ENCODE measurements at regions not wholly inside any gene's neighbourhood (a gene's known extent, or its start where the extent isn't known, plus 50 kb on each side); places are given as distances from the start of the nearest gene placed in this dataset.

GRCh38 chr2:789529-789928 lies 112.3 kb upstream of the TMEM18 start:
- DNase-seq (ENCODE audit: low read depth in 2 of 2) = no peak

GRCh38 chr2:788227-789032 lies 111.2 kb upstream of the TMEM18 start:
- no peak for DNase-seq (ENCODE audit: low read depth in 2 of 2)

GRCh38 chr2:784753-785152 lies 107.5 kb upstream of the TMEM18 start:
- DNase-seq (ENCODE audit: low read depth in 2 of 2) = no peak

GRCh38 chr2:780581-780980 lies 103.4 kb upstream of the TMEM18 start:
- DNase-seq (ENCODE audit: low read depth in 2 of 2) = no peak

- DNase-seq (ENCODE audit: low read depth in 2 of 2) = no peak
These were observed 102.8 kb upstream of the TMEM18 start for GRCh38 chr2:780002-780401.

GRCh38 chr2:778731-779350 lies 101.6 kb upstream of the TMEM18 start:
- no peak for DNase-seq (ENCODE audit: low read depth in 2 of 2)

- DNase-seq (ENCODE audit: low read depth in 2 of 2) = no peak
These were observed 100.3 kb upstream of the TMEM18 start for GRCh38 chr2:777546-777945.

- DNase-seq (ENCODE audit: low read depth in 2 of 2) = no peak
These were observed 99.8 kb upstream of the TMEM18 start for GRCh38 chr2:777051-777450.

- DNase-seq (ENCODE audit: low read depth in 2 of 2) = no peak
These were observed 99.3 kb upstream of the TMEM18 start for GRCh38 chr2:776487-776886.

- DNase-seq (ENCODE audit: low read depth in 2 of 2) = no peak
These were observed 98.8 kb upstream of the TMEM18 start for GRCh38 chr2:776038-776437.

- DNase-seq (ENCODE audit: low read depth in 2 of 2) = no peak
These were observed 97.2 kb upstream of the TMEM18 start for GRCh38 chr2:774436-774835.

GRCh38 chr2:773256-774160 lies 96.3 kb upstream of the TMEM18 start:
- DNase-seq (ENCODE audit: low read depth in 2 of 2) = no peak

GRCh38 chr2:771538-771937 lies 94.3 kb upstream of the TMEM18 start:
- DNase-seq (ENCODE audit: low read depth in 2 of 2) = no peak

- no peak for DNase-seq (ENCODE audit: low read depth in 2 of 2)
These were observed 93.6 kb upstream of the TMEM18 start for GRCh38 chr2:770776-771175.

GRCh38 chr2:769771-770170 lies 92.6 kb upstream of the TMEM18 start:
- no peak for DNase-seq (ENCODE audit: low read depth in 2 of 2)

GRCh38 chr2:768451-768850 lies 91.2 kb upstream of the TMEM18 start:
- no peak for DNase-seq (ENCODE audit: low read depth in 2 of 2)

GRCh38 chr2:767944-768343 lies 90.7 kb upstream of the TMEM18 start:
- DNase-seq (ENCODE audit: low read depth in 2 of 2) = no peak

GRCh38 chr2:767440-767839 lies 90.2 kb upstream of the TMEM18 start:
- DNase-seq (ENCODE audit: low read depth in 2 of 2) = peak; percentile 10 to 17

GRCh38 chr2:766255-766654 lies 89.0 kb upstream of the TMEM18 start:
- no peak for DNase-seq (ENCODE audit: low read depth in 2 of 2)

- no peak for DNase-seq (ENCODE audit: low read depth in 2 of 2)
These were observed 88.2 kb upstream of the TMEM18 start for GRCh38 chr2:765369-765768.

GRCh38 chr2:763766-764525 lies 86.7 kb upstream of the TMEM18 start:
- DNase-seq (ENCODE audit: low read depth in 2 of 2) = no peak

GRCh38 chr2:762646-763045 lies 85.4 kb upstream of the TMEM18 start:
- DNase-seq (ENCODE audit: low read depth in 2 of 2) = no peak
